GM23338 (cell line): ENCODE measurements at regions not wholly inside any gene's neighbourhood (a gene's known extent, or its start where the extent isn't known, plus 50 kb on each side); places are given as distances from the start of the nearest gene placed in this dataset.

Experiments used
- ATAC-seq: fragments of 200-7000 bp; cut with Tn5 transposase; 3 replicates; pipeline ENCODE4 v1.9.1; 2020
- DNase-seq: peaks from one replicate; pipeline ENCODE4 v3.0.0-alpha.2; 2015; ENCODE audit warnings: low spot score
- H2AFZ ChIP-seq: fragments of 200-600 bp; sonication (generic); 2 replicates; pipeline ENCODE4 v1.8.0; 2016; ENCODE audit warnings: antibody characterized with exemption, mild to moderate bottlenecking, moderate library complexity
- H3F3A ChIP-seq: fragments of 200-600 bp; sonication (generic); replicated peaks from 2 replicates; pipeline ENCODE4 v1.8.0; 2017; ENCODE audit warnings: antibody characterized with exemption, mixed run types, low read depth
- H3K27ac ChIP-seq: fragments of 200-600 bp; sonication (generic); 2 replicates; pipeline ENCODE4 v1.6.1; 2016; ENCODE audit warnings: low read depth
- H3K27me3 ChIP-seq: fragments of 200-600 bp; sonication (generic); 2 replicates; pipeline ENCODE4 v1.8.0; 2016; ENCODE audit warnings: mild to moderate bottlenecking, mixed run types, moderate library complexity; ENCODE audit not compliant: insufficient read depth
- H3K36me3 ChIP-seq: fragments of 200-600 bp; sonication (generic); 2 replicates; pipeline ENCODE4 v1.8.0; 2016; ENCODE audit warnings: mild to moderate bottlenecking; ENCODE audit not compliant: insufficient read depth
- H3K4me1 ChIP-seq: fragments of 200-600 bp; sonication (generic); 2 replicates; pipeline ENCODE4 v1.8.0; 2016; ENCODE audit warnings: mild to moderate bottlenecking, moderate library complexity; ENCODE audit not compliant: insufficient read depth
- H3K4me2 ChIP-seq: fragments of 200-600 bp; sonication (generic); 2 replicates; pipeline ENCODE4 v1.7.1; 2017; ENCODE audit warnings: mixed run types
- H3K4me3 ChIP-seq: fragments of 200-600 bp; sonication (generic); 2 replicates; pipeline ENCODE4 v1.6.1; 2016; ENCODE audit warnings: mixed run types
- H3K79me2 ChIP-seq: fragments of 200-600 bp; sonication (generic); replicated peaks from 2 replicates; pipeline ENCODE4 v1.8.0; 2017; ENCODE audit warnings: mild to moderate bottlenecking; ENCODE audit not compliant: insufficient read depth
- H3K9me2 ChIP-seq: fragments of 200-600 bp; sonication (generic); 2 replicates; pipeline ENCODE4 v1.8.0; 2017; ENCODE audit not compliant: insufficient read depth
- H4K20me1 ChIP-seq: fragments of 200-600 bp; sonication (generic); replicated peaks from 2 replicates; pipeline ENCODE4 v1.8.0; 2017; ENCODE audit warnings: mild to moderate bottlenecking; ENCODE audit not compliant: insufficient read depth
- H3K27ac Mint-ChIP-seq: 2 replicates; pipeline ENCODE4 v1.8.0; 2020; ENCODE audit warnings: inconsistent platforms, mild to moderate bottlenecking, moderate library complexity, mixed read lengths
- H3K27me3 Mint-ChIP-seq: 3 replicates; pipeline ENCODE4 v1.8.0; 2022; ENCODE audit warnings: low read depth, mild to moderate bottlenecking, moderate library complexity, mixed read lengths, inconsistent platforms; ENCODE audit not compliant: insufficient read depth, poor library complexity
- H3K36me3 Mint-ChIP-seq: 3 replicates; pipeline ENCODE4 v1.8.0; 2021; ENCODE audit warnings: low read depth, mild to moderate bottlenecking, inconsistent platforms, moderate library complexity, mixed read lengths
- H3K4me1 Mint-ChIP-seq: 3 replicates; pipeline ENCODE4 v1.8.0; 2020; ENCODE audit warnings: mild to moderate bottlenecking, inconsistent platforms, mixed read lengths
- H3K4me3 Mint-ChIP-seq: 3 replicates; pipeline ENCODE4 v1.8.0; 2021; ENCODE audit warnings: moderate library complexity, mild to moderate bottlenecking, inconsistent platforms, mixed read lengths
- H3K9me3 Mint-ChIP-seq: 3 replicates; pipeline ENCODE4 v1.8.0; 2020; ENCODE audit warnings: moderate library complexity, mild to moderate bottlenecking, inconsistent platforms, mixed read lengths
- CREB1 ChIP-seq: fragments of 250-450 bp; sonication (Bioruptor Pico); IDR thresholded peaks from 2 replicates; pipeline ENCODE4 v1.5.0; 2020; ENCODE audit warnings: low read depth, mild to moderate bottlenecking, moderate library complexity
- CTCF ChIP-seq, 2 experiments: fragments of 200-600 bp in 1 of 2; sonication (generic) in 1 of 2; conservative IDR thresholded peaks; 2 replicates each; pipeline versions ENCODE4 v1.5.1 to v1.6.1; 2016 to 2017; ENCODE audit warnings: antibody characterized with exemption in 2 of 2, low read depth in 2 of 2, mild to moderate bottlenecking in 2 of 2, moderate library complexity in 1 of 2
- ETS1 ChIP-seq: IDR thresholded peaks from 2 replicates; pipeline ENCODE4 v1.6.1; 2016; ENCODE audit warnings: antibody characterized with exemption
- EZH2 ChIP-seq: fragments of 200-600 bp; sonication (generic); IDR thresholded peaks from one replicate; pipeline ENCODE4 v1.8.0; 2017; ENCODE audit warnings: antibody characterized with exemption, mild to moderate bottlenecking, low read depth; ENCODE audit not compliant: unreplicated experiment
- EZH2phosphoT487 ChIP-seq: fragments of 200-600 bp; sonication (generic); IDR thresholded peaks from one replicate; pipeline ENCODE4 v1.8.1; 2018; ENCODE audit warnings: antibody characterized with exemption; ENCODE audit not compliant: unreplicated experiment
- JUNB ChIP-seq: IDR thresholded peaks from one replicate; pipeline ENCODE4 v1.6.1; 2016; ENCODE audit warnings: antibody characterized with exemption; ENCODE audit not compliant: unreplicated experiment
- NANOG ChIP-seq: IDR thresholded peaks from 2 replicates; pipeline ENCODE4 v1.6.1; 2016; ENCODE audit warnings: antibody characterized with exemption, borderline replicate concordance
- POLR2AphosphoS5 ChIP-seq: IDR thresholded peaks from 2 replicates; pipeline ENCODE4 v1.6.1; 2016; ENCODE audit warnings: antibody characterized with exemption, low read depth
- REST ChIP-seq: IDR thresholded peaks from one replicate; pipeline ENCODE4 v1.6.1; 2018; ENCODE audit warnings: antibody characterized with exemption; ENCODE audit not compliant: unreplicated experiment
- STAT1 ChIP-seq: IDR thresholded peaks from one replicate; pipeline ENCODE4 v1.6.1; 2016; ENCODE audit warnings: antibody characterized with exemption; ENCODE audit not compliant: unreplicated experiment
- ZNF114 ChIP-seq: fragments of 250-450 bp; sonication (Bioruptor Pico); IDR thresholded peaks from 2 replicates; pipeline ENCODE4 v1.5.0; 2020; ENCODE audit warnings: mild to moderate bottlenecking, moderate library complexity
- ZNF331 ChIP-seq: fragments of 250-450 bp; sonication (Bioruptor Pico); IDR thresholded peaks from 2 replicates; pipeline ENCODE4 v1.5.0; 2020; ENCODE audit warnings: low read depth, mild to moderate bottlenecking, moderate library complexity
- ZNF462 ChIP-seq: fragments of 250-450 bp; sonication (Bioruptor Pico); IDR thresholded peaks from 2 replicates; pipeline ENCODE4 v1.5.0; 2020; ENCODE audit warnings: mild to moderate bottlenecking, moderate library complexity

GRCh38 chr14:94681300-94682060, 69.3 kb downstream of the SERPINA3 start:
- Mint-ChIP-seq H3K36me3 (no peaks in the 10 kb centered on the region), H3K27ac (no peak overlapping the region), H3K27me3 (peaks cover 3% of the 10 kb centered on the region), H3K9me3 (no peaks in the 10 kb centered on the region), H3K4me3 (no peak overlapping the region), H3K4me1 (0 out of 3 replicates have a peak, but pooled peaks cover 2% of the 10 kb centered on the region)
- no peaks in the 10 kb centered on the region for H3K36me3 ChIP-seq
- no peaks in the 10 kb centered on the region for H4K20me1 ChIP-seq
- no peak overlapping the region for H3K27ac ChIP-seq
- H3K27me3 ChIP-seq = no peaks in the 10 kb centered on the region
- H3F3A ChIP-seq = no peaks in the 10 kb centered on the region
- H3K4me3 ChIP-seq = no peak overlapping the region
- no peak overlapping the region for H3K4me2 ChIP-seq
- peak; percentile 80 for DNase-seq
- no peaks in the 10 kb centered on the region for H3K79me2 ChIP-seq
- peak; percentile 73 for ATAC-seq
- TF ChIP-seq JUNB = no peak
- no peak for TF ChIP-seq ETS1
- no peak for TF ChIP-seq EZH2
- TF ChIP-seq ZNF462 (CRISPR knock-in tag) = no peak
- TF ChIP-seq NANOG = no peak
- TF ChIP-seq POLR2AphosphoS5 = no peak
- TF ChIP-seq CTCF (conservative IDR thresholded peaks at IDR 0.05; ENCODE audit: low read depth in 2 of 2) = peak; percentile 64 to 79
- TF ChIP-seq REST = no peak
- TF ChIP-seq EZH2phosphoT487 = no peak
- TF ChIP-seq ZNF114 (CRISPR knock-in tag) = no peak
- TF ChIP-seq ZNF331 = no peak
- no peak for TF ChIP-seq STAT1
- peak; percentile 93 for TF ChIP-seq CREB1
- H2AFZ ChIP-seq = no peak overlapping the region
- H3K4me1 ChIP-seq = no peaks in the 10 kb centered on the region
- H3K9me2 ChIP-seq = no peaks in the 10 kb centered on the region
